Forelimb muscle (tissue), 1 donor: ENCODE measurements at regions not wholly inside any gene's neighbourhood (a gene's known extent, or its start where the extent isn't known, plus 50 kb on each side); places are given as distances from the start of the nearest gene placed in this dataset.
"Not testable (repeated sequence)": the region's sequence is repeated elsewhere in the genome, so short reads cannot be mapped to it uniquely, and the experiment has no call there.

ENCODE experiments used
- DNase-seq: peaks from one replicate; pipeline ENCODE4 v3.0.0-alpha.2; 2013; ENCODE audit warnings: low read depth

- DNase-seq: no peak
These were observed 976.5 kb downstream of the ADGRL2 start for GRCh38 chr1:82777240-82777639.

- not testable (repeated sequence) for DNase-seq
These were observed 976.0 kb downstream of the ADGRL2 start for GRCh38 chr1:82776730-82777129.

- no peak for DNase-seq
These were observed 974.8 kb downstream of the ADGRL2 start for GRCh38 chr1:82775406-82776000.

- no peak for DNase-seq
These were observed 962.2 kb downstream of the ADGRL2 start for GRCh38 chr1:82762829-82763532.

GRCh38 chr1:82759035-82759434 is 958.3 kb downstream of the ADGRL2 start:
- no peak for DNase-seq

GRCh38 chr1:82755671-82756070 is 954.9 kb downstream of the ADGRL2 start:
- no peak for DNase-seq

GRCh38 chr1:82755191-82755590 is 954.5 kb downstream of the ADGRL2 start:
- no peak for DNase-seq

- DNase-seq: no peak
These were observed 951.3 kb downstream of the ADGRL2 start for GRCh38 chr1:82752046-82752445.

- no peak for DNase-seq
These were observed 932.9 kb downstream of the ADGRL2 start for GRCh38 chr1:82733645-82734044.

- no peak for DNase-seq
These were observed 930.5 kb downstream of the ADGRL2 start for GRCh38 chr1:82731216-82731615.

- no peak for DNase-seq
These were observed 927.5 kb downstream of the ADGRL2 start for GRCh38 chr1:82728206-82728605.

- DNase-seq: no peak
These were observed 923.5 kb downstream of the ADGRL2 start for GRCh38 chr1:82724246-82724645.

GRCh38 chr1:82722608-82723007 is 921.9 kb downstream of the ADGRL2 start:
- no peak for DNase-seq

- DNase-seq: no peak
These were observed 921.0 kb downstream of the ADGRL2 start for GRCh38 chr1:82721702-82722101.

- DNase-seq: no peak
These were observed 918.1 kb downstream of the ADGRL2 start for GRCh38 chr1:82718719-82719419.

- no peak for DNase-seq
These were observed 909.4 kb downstream of the ADGRL2 start for GRCh38 chr1:82710091-82710490.

- no peak for DNase-seq
These were observed 906.9 kb downstream of the ADGRL2 start for GRCh38 chr1:82707681-82708080.

- no peak for DNase-seq
These were observed 906.0 kb downstream of the ADGRL2 start for GRCh38 chr1:82706741-82707140.

GRCh38 chr1:82704966-82705365 is 904.2 kb downstream of the ADGRL2 start:
- DNase-seq: no peak

GRCh38 chr1:82704393-82704792 is 903.7 kb downstream of the ADGRL2 start:
- DNase-seq: no peak

- no peak for DNase-seq
These were observed 903.2 kb downstream of the ADGRL2 start for GRCh38 chr1:82703951-82704350.

- DNase-seq: no peak
These were observed 899.7 kb downstream of the ADGRL2 start for GRCh38 chr1:82700476-82700875.

GRCh38 chr1:82697965-82698364 is 897.2 kb downstream of the ADGRL2 start:
- no peak for DNase-seq
